ENCODE measurements at regions not wholly inside any gene's neighbourhood (a gene's known extent, or its start where the extent isn't known, plus 50 kb on each side); places are given as distances from the start of the nearest gene placed in this dataset.

- TF ChIP-seq REST (IDR thresholded peaks at IDR 0.05; ENCODE audit: unreplicated experiment) (no peak), EZH2phosphoT487 (IDR thresholded peaks at IDR 0.05; ENCODE audit: unreplicated experiment) (no peak), EZH2 (IDR thresholded peaks at IDR 0.05; ENCODE audit: low read depth, unreplicated experiment) (no peak), POLR2AphosphoS5 (IDR thresholded peaks at IDR 0.05; ENCODE audit: low read depth) (no peak), JUNB (IDR thresholded peaks at IDR 0.05; ENCODE audit: unreplicated experiment) (no peak), ZNF114 (CRISPR knock-in tag; IDR thresholded peaks at IDR 0.05) (no peak)
- TF ChIP-seq, protein P1, sequence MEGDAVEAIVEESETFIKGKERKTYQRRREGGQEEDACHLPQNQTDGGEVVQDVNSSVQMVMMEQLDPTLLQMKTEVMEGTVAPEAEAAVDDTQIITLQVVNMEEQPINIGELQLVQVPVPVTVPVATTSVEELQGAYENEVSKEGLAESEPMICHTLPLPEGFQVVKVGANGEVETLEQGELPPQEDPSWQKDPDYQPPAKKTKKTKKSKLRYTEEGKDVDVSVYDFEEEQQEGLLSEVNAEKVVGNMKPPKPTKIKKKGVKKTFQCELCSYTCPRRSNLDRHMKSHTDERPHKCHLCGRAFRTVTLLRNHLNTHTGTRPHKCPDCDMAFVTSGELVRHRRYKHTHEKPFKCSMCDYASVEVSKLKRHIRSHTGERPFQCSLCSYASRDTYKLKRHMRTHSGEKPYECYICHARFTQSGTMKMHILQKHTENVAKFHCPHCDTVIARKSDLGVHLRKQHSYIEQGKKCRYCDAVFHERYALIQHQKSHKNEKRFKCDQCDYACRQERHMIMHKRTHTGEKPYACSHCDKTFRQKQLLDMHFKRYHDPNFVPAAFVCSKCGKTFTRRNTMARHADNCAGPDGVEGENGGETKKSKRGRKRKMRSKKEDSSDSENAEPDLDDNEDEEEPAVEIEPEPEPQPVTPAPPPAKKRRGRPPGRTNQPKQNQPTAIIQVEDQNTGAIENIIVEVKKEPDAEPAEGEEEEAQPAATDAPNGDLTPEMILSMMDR (conservative IDR thresholded peaks at IDR 0.05; ENCODE audit: low read depth in 2 of 2), result no peak
Measured at GRCh38 chr9:13500034-13500433, 220.5 kb upstream of the MPDZ start.

Data from GM23338 (cell line).